Stromal cell of bone marrow (primary cell): ENCODE measurements at regions not wholly inside any gene's neighbourhood (a gene's known extent, or its start where the extent isn't known, plus 50 kb on each side); places are given as distances from the start of the nearest gene placed in this dataset.
"Not testable (repeated sequence)": the region's sequence is repeated elsewhere in the genome, so short reads cannot be mapped to it uniquely, and the experiment has no call there.

Experiments used
- DNase-seq: peaks from one replicate; pipeline ENCODE4 v3.0.0-alpha.2; 2012; ENCODE audit warnings: low read depth

DNA sequence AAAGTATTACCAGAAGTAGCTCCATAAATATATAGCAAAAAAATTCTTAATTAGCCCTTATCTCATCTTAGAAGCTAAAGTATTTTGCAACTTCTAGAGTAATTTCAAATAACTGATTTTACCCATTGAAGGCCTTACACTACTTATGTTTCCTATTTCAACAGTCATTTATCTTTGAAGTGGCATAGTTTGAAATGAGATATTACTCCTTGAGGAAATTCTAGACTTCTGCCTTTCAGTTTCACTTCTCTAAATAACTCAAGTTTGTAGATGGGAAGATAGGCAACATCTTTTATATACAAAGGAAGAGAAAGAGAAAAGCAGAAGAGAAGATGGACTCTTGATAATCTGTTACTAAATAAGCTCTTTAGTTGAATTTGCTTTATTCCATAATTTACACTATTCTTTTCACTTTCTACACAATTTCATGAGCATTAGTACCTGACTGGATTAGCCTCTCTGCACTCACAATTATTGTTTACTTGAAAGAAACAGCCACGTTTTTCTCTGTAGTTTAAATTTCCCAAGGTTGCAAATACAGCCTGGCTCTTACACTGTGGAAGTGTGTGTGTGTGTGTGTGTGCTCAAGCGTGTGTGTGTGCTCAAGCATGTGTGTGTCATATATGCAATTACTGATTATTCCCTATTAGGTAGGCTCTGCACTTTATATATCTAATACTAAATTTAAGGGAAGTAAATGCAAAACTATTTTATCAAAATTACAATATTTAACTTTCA lies 60.6 kb upstream of the EMB start:
- no peak for DNase-seq

DNA sequence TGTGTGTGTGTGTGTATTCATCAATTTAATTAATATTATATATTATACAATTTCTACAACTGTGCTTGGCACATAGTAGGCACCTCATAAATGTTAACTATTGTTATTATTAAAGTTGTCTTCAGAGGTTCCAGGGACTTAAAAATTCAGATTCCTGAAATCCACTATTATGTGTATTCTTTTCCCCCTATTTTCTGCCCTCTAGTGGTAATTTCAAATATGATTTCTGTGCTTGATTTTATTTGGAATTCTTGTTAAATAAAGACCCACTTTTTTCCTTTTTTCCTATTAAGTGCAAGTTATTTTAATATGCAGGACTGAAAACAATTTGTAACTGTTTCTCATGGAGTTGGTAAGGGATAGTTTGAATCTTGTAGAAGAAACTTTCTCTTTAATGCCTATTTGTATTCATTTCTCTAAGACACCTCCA lies 72.0 kb upstream of the EMB start:
- peak; percentile 0 for DNase-seq

DNA sequence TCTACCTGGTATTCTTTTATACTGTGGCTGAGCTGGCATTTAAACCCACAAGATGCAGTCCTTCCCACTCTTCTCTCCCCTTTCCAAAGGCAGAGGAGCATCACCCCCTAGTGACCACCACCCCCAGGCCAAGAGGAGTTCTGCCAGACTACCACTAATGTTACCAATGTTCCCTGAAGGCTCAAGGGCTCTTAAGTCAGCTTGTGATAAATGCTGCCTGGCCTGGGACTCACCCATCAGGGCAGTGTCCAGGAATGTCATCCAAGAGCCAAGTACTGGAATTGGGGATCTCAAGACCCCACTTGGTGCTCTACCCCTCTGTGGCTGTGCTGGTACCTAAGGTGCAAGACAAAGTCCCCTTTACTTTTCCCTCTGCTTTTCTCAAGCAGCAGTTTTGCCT lies 80.0 kb upstream of the EMB start:
- not testable (repeated sequence) for DNase-seq

DNA sequence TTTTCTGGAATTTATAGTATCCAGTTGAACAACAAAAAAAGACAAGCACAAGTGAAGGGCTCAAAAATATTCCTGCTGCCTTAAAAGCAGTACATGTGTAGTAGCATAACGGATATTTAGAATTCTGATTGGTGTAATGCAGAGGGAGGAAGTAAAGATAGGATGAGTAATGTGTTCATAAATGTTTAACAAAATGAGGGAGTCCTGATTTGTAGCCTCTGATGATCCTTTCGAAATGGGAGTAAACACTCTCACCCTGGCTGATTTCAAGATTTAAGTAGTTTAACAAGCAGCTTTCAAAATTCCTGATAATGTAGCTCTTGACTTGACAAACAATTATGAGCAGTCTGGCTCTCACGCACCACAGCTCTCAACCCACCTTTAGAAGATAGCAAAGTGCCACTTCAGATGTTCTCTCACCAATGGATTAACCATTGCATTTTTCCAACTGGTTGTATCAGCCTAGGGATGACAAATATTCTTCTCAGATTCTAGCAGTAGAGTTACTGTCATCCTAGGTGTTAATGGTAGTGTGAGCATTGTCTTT lies 86.5 kb upstream of the EMB start:
- DNase-seq = not testable (repeated sequence)

DNA sequence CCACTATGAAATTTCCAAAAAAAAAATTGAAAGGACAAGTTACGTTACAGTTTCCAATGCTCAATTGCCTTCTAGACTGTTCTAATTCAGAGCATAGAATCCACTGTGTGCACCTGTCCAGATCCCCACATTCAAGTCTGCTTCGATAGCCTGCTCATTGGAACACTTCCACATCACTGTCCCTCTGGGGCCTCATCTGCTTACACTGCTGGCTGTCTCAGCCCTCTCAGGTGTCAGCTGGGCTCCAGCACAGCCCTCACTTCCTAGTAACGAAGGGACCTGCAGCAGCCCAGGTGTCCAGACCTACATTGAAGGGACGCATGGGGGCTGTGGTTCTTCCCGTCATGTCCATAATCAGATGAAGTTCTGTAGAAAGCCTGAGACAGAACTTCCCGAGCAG lies 94.3 kb upstream of the EMB start:
- no peak for DNase-seq

DNA sequence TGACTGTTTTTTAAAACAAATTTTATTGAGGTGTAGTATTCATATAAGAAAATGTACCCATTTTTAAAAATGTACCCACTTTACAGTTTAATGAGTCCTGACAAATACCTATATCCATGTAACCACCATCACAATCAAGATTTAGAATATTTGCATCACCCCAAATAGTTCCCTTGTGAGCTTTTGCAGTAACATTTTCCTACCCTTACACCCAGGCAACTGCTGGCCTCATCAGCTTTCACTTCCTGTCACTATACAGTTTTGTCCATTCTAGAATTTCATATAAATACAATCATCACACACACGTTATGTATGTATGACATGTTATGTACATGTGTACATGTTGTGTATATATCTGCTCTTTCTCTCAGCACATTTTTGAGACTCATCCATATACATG lies 96.4 kb upstream of the EMB start:
- not testable (repeated sequence) for DNase-seq

DNA sequence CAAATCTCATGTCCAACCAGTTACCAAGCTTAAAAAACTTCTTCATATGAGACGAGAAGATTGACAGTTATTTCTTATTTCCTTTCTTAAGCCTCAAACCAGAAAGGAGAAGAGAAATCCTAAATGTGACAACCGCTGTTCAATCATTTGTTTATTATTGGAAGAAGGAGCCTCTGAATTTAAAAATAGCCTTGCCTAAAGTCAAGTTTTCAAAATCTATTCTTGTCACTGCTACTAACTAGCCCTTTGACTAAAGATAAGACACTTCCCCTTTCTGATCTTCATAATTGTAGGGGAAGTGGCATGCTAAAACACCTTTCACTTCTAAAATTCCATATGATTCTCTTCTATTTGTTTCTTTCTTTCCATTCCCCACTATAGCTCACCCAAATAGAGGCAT lies 106.2 kb upstream of the EMB start:
- no peak for DNase-seq

DNA sequence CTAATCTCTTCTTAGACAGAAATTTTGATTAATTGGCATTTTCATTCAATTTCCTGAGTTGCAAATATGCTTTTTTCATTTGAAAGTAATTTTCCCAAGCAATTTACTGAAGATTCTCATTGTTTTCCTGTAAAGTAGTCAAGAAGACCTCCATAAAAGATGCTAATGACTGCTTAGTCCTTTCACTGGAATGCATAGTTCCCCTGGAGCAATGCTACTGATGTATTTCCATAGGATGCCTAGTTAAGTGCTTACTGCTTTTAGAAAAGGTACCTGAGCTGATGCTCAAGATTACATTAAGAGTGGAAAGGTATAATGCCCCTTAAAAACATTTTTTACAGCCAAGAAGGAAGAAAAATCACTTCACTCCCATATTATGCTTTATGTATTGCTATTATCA lies 109.2 kb upstream of the EMB start:
- DNase-seq = no peak

DNA sequence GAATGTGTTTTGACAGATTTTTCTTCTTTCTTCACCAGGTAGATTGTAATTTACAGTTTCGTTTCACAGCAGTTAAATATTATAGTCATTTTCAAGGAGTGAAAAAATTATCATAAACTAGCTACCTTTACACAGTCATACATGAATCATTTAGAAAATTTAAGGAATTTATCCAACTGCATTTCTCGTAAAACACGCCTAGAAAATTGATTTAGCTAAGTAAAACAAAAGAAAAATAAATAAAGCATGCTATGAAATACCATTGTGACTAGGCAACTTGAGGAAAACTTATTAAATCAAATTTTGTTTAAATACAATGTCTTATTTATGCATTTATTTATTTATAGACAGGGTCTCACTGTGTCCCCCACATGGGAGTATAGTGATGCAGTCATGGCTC lies 109.9 kb upstream of the EMB start:
- no peak for DNase-seq

DNA sequence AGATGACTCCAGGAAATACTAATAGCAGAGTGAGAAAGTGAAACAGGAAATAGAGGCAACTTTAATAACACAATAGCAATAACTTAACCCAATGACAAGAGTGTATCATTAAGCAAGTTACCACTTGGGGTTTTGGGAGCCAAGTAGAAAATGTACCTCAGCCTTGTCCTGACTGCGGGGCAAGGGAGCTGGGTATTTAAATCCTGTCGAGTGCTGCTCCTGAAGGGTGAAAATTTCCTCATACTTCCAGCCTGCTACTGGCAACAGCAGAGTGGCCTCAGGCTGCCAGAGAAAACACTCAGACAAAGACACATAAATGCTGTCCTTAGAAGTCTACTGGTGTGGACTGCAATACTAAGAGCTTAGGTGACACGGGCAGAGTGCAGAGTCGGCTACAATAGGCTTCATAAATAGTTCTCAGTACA lies 112.5 kb upstream of the EMB start:
- DNase-seq = no peak

DNA sequence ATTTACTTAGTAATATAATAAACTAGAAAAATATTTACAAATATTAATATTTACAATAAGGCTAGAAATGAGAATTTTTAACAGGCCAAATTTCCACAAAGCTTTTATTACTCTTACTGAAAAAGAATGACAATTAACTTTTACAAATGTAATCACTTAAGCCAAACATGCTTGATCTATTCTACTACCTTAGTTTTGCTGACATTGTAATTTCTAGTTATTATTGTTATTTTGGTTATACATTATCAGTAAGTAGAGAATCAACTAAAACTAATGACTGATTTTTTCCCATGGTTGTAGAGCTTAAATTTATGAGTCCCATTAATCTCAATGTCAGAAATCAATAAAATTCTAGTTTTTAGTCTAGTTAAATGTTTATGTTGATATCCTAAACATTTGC lies 107.8 kb upstream of the PARP8 start:
- not testable (repeated sequence) for DNase-seq

DNA sequence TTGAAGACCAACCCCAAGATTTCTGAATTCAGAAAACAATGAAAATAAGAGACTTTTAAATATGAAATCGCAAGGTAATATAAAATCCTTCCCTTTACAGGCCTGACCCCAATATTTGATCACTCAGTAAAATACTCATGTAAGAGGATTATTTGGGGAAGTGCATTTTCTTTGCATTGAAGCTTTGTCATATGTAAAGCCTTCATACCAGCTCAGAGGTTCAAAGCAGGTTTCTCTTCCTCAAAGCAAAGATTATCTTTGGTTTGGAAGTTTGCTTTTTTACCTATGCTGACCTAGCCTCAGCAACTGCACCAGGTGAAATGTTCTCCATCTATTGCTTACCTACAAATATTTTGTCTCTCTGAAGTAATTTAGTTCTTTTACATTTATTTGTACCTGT lies 106.5 kb upstream of the PARP8 start:
- DNase-seq = no peak

DNA sequence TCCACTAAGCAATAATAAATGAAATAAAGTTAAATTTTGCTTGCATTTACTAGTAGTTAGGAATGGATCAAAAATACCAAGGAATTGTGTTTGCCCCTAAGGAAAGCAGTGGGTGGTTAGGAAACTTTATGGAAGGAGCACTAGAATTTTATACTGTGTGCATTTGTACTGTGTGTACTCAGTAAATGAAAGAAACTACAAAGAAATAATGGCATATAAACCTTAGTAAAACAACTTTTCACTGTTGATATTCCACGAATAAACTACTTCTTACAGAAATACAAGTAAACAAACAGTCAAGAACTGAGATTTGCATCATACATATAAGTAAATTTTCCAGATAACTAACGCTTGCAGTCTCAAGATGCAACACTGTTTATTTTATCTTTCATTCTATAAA lies 103.7 kb upstream of the PARP8 start:
- no peak for DNase-seq

DNA sequence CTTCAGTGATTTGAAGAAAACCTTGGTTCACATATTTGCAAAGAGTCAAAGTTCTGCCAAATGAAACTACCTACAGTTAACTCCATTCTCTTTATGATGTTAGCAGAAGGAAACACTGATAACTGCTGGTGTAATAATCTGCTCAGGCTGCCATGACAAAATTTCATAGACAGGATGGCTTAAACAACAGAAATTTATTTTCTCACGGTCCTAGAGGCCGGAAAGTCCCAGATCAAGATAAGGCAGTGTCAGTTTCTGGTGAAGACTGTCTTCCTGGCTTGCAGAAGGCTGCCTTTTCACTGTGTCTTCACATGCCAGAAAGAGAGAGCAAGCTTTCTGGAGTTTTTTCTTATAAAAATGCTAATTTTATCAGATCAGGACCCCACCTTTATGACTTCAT lies 102.4 kb upstream of the PARP8 start:
- DNase-seq = no peak

DNA sequence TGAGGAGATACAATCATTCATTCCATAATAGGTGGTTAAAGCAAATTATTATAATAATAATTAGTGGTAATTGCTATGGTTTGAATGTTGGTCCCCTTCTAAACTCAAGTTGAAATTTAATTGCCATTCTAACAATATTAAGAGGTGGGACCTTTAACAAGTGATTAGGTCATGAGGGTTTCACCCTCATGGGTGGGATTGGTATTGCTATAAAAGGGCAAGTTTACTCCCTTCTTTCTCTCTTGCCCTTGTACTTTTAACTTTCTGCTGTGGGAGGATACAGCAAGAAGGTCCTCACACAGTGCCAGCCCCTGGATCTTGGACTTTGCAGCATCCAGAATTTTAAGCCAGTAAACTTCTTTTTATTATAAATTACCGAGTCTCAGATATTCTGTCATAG lies 101.9 kb upstream of the PARP8 start:
- no peak for DNase-seq

DNA sequence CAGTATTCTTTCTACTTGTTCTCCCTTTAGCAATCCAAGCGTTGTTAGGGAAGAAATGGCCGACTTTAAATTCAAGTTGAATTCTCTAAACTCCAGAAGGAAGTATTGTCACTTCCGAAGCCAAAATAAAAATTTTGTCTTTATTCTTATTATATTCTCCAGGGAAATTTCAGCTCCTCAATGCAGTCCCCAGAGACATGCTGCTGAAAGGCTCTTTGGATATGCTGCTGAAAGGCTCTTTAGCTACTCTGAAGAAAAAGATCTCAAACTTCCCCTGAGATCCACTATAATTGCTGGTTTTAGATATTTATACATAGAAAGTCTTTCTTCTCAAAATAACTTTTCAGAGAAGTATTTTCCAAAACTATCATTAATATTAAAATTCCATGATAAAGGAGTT lies 92.3 kb upstream of the PARP8 start:
- DNase-seq = no peak

DNA sequence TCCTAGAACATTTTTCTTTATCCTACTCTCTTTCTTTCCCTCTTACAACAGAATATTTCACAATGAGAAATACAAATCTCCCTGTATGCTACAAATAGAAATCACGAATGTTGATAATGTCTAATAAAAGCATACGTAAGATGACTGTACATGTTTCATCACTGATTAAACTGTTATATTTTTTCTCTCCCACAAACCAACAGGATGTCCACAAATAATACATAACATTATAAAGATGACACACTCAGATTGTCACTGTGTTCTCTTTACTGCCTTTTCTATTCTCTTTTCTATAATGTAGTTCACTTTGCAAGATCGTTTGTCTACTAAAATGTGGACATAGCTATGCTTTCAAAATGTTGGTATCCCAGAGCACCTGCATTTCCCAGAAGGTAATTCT lies 90.7 kb upstream of the PARP8 start:
- DNase-seq = no peak

DNA sequence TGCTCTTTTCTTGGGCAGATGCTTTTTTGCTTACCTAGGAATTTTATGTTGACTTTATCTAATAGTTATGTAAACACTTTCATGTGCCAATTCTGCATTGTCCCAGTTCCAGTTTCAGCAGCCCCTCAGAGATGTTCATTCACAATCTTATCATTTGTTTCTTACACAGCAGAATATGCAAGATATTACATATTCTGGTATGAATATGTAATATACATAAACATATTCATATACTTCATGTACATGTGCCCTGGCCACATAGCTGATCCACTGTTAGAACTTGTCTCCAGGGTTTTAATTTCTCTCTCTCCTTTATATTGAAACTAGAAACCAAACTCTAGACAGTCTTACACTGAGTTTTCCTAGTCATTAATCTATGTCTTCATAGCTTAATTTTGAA lies 90.2 kb upstream of the PARP8 start:
- DNase-seq = no peak

DNA sequence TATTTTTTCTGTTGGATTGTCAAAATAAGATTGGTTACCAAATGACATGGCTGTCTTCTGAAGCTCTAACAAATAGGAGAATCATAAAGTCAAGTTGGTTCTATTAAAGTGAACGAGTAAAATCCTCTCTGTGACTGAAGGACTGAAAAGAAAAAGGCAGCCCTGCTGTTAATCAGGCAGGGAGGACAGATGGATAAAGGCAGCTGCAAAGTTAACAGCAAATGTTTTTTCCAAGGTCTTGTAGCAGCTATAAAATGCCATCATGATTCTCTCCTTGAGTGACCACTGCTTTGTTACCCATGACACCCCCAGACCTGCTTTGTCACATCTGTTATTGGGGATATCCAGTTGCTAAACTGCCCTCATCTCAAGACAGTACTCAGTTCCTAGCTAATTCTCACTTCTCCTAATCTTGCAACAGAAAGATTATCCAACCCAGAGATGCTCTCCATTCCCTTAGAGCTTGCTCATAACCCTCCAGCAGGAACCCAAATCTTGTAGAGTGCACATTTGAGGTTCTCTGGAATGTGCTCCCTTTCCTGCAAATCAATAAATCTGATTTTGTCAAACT lies 89.7 kb upstream of the PARP8 start:
- DNase-seq = no peak

DNA sequence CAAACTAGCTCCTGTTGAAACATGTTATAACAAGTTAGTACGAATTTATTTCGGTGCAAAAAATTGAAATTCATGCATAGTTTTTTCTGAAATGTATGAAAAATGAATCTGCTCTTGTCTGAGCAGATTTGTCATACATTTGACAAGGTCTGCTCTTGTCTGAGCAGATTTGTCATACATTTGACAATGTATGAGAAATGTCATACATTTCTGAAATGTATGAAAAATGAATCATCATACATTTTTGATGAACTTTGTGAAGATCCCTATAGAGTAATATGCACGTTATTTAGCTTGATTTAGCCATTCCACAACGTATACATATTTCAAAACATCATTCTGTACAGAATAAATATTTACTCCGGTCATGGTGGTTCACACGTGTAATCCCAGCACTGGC lies 85.9 kb upstream of the PARP8 start:
- no peak for DNase-seq

DNA sequence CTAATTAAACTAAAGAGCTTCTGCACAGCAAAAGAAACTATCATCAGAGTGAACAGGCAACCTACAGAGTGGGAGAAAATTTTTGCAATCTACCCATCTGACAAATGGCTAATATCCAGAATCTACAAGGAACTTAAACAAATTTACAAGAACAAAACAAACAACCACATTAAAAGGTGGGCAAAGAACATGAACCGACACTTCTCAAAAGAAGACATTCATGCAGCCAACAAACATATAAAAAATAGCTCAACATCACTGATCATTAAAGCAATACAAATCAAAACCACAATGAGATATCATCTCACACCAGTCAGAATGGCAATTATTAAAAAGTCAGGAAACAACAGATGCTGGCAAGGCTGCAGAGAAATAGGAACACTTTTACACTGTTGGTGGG lies 84.6 kb upstream of the PARP8 start:
- DNase-seq = not testable (repeated sequence)

DNA sequence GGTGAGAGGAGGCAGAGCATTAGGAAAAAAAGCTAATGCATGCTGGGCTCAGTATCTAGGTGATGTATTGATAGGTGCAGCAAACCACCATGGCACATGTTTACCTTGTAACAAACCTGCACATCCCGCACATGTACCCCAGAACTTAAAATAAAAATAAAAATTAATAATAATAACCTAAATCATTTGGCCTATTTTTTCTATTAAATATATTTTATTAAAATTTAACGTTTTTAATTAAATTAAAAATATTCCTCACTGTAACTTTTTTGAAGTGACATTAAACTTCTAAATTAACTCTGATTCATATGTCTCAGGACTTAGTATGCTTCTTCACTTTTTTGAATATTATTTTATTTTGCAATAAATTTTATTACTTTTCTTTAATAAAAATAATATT lies 83.7 kb upstream of the PARP8 start:
- no peak for DNase-seq

DNA sequence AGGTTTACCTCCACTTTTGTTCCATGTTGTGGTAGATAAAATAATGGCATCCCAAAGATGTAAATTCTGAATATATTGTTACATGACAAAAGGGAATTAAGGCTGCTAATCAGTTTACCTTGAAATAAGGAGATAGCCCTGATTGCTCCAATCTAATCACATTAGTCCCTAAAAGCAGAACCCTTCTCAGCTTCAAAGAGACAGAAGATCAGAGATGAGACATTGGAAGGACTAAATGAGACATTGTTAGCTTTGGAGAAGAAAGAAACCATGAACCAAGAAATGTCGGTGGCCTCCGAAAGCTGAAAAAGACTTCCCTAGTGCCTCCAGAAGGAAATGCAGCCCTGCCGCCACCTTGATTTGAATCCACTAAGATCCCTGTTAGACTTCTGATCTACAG lies 82.8 kb upstream of the PARP8 start:
- DNase-seq = no peak

DNA sequence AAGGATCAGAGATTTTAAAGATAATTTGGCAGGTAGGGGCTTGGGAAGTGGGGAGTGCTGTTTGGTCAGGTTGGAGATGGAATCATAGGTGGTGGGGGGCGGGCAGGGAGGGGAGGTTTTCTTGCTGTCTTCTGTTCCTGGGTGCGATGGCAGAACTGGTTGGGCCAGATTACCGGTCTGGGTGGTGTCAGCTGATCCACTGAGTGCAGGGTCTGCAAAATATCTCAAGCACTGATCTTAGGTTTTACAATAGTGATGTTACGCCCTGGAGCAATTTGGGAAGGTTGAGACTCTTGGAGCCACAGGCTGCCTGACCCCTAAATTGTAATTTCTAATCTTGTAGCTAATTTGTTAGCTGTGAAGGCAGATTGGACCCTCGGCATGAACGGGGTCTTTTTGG lies 78.0 kb upstream of the PARP8 start:
- DNase-seq = not testable (repeated sequence)
